Loucy (cell line): ENCODE measurements at regions not wholly inside any gene's neighbourhood (a gene's known extent, or its start where the extent isn't known, plus 50 kb on each side); places are given as distances from the start of the nearest gene placed in this dataset.

Experiments used
- H2AFZ ChIP-seq: fragments of 200-600 bp; sonication (generic); 2 replicates; pipeline ENCODE4 v1.6.0; 2016; ENCODE audit warnings: antibody characterized with exemption, mild to moderate bottlenecking, low read length, moderate library complexity
- H3F3A ChIP-seq: fragments of 200-600 bp; 2 replicates; pipeline ENCODE4 v1.6.0; 2016; ENCODE audit warnings: antibody characterized with exemption, low read depth, mild to moderate bottlenecking
- H3K27me3 ChIP-seq: fragments of 200-600 bp; sonication (generic); 2 replicates; pipeline ENCODE4 v1.6.1; 2014; ENCODE audit warnings: low read length, mild to moderate bottlenecking; ENCODE audit not compliant: insufficient read depth, poor library complexity, severe bottlenecking
- H3K36me3 ChIP-seq: fragments of 200-600 bp; sonication (generic); 2 replicates; pipeline ENCODE4 v1.6.1; 2016; ENCODE audit warnings: low read length; ENCODE audit not compliant: insufficient read depth
- H3K4me1 ChIP-seq: fragments of 200-600 bp; sonication (generic); 2 replicates; pipeline ENCODE4 v1.5.1; 2014; ENCODE audit warnings: low read length, mild to moderate bottlenecking; ENCODE audit not compliant: insufficient read depth, poor library complexity, severe bottlenecking
- H3K4me2 ChIP-seq: fragments of 200-600 bp; sonication (generic); 2 replicates; pipeline ENCODE4 v1.6.0; 2014; ENCODE audit warnings: antibody characterized with exemption, low read length, low read depth, mild to moderate bottlenecking; ENCODE audit not compliant: poor library complexity, severe bottlenecking
- H3K4me3 ChIP-seq: fragments of 200-600 bp; sonication (generic); 2 replicates; pipeline ENCODE4 v1.5.1; 2014; ENCODE audit warnings: low read length, mild to moderate bottlenecking, mixed read lengths; ENCODE audit not compliant: poor library complexity, severe bottlenecking
- H3K79me2 ChIP-seq: fragments of 200-600 bp; sonication (generic); 2 replicates; pipeline ENCODE4 v1.6.1; 2014; ENCODE audit warnings: low read length; ENCODE audit not compliant: insufficient read depth
- H3K9ac ChIP-seq: fragments of 200-600 bp; sonication (generic); 2 replicates; pipeline ENCODE4 v1.6.0; 2014; ENCODE audit warnings: mild to moderate bottlenecking, low read depth, low read length, moderate library complexity; ENCODE audit not compliant: poor library complexity, severe bottlenecking
- H3K9me2 ChIP-seq: fragments of 200-600 bp; sonication (generic); replicated peaks from 2 replicates; pipeline ENCODE4 v1.6.1; 2016; ENCODE audit warnings: low read depth, low read length, mixed read lengths
- H3K9me3 ChIP-seq: fragments of 200-600 bp; sonication (generic); 2 replicates; pipeline ENCODE4 v1.6.1; 2014; ENCODE audit warnings: mild to moderate bottlenecking, antibody characterized with exemption, low read length, low read depth; ENCODE audit not compliant: insufficient read depth
- H4K20me1 ChIP-seq: fragments of 200-600 bp; sonication (generic); 2 replicates; pipeline ENCODE4 v1.6.0; 2014; ENCODE audit warnings: antibody characterized with exemption, low read length, mild to moderate bottlenecking; ENCODE audit not compliant: insufficient read depth, poor library complexity, severe bottlenecking
- CTCF ChIP-seq: fragments of 200-600 bp; sonication (generic); conservative IDR thresholded peaks from 2 replicates; pipeline ENCODE4 v1.5.1; 2014; ENCODE audit warnings: mild to moderate bottlenecking, antibody characterized with exemption, low read length
- EZH2phosphoT487 ChIP-seq: fragments of 200-600 bp; IDR thresholded peaks from 2 replicates; pipeline ENCODE4 v1.6.1; 2018; ENCODE audit warnings: antibody characterized with exemption, mild to moderate bottlenecking, moderate library complexity, borderline replicate concordance

DNA sequence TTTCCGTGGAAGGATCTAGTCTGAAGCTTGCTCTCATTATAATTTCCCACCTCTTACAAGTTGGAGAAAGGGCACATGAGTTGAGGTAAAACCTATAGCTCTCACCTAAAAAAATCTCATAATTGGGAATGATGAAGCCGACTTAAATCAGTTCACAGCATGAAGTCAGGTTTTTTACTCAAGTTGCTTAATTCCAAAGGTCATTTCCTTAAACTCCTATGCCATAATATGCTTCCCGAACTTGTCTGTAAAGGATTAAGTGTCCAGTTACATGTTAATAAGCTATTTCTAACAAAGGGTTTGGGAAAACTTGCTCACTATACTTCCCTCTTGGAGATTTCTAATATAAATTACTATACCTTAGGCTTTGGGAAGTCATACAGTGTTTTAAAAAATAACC, 481.2 kb downstream of the NUP35 start:
- Histone ChIP-seq H3K27me3 (no peaks in the 10 kb centered on the region), H3K4me1 (no peaks in the 10 kb centered on the region), H3K9me2 (no peaks in the 10 kb centered on the region), H4K20me1 (no peaks in the 10 kb centered on the region), H3F3A (no peaks in the 10 kb centered on the region), H2AFZ (no peak overlapping the region), H3K9ac (no peak overlapping the region), H3K4me2 (no peak overlapping the region), H3K79me2 (no peaks in the 10 kb centered on the region), H3K36me3 (no peaks in the 10 kb centered on the region), H3K9me3 (no peaks in the 10 kb centered on the region), H3K4me3 (no peak overlapping the region)
- no peak for TF ChIP-seq CTCF
- TF ChIP-seq EZH2phosphoT487: no peak

- no peaks in the 10 kb centered on the region for H3K27me3 ChIP-seq
- H3K9me2 ChIP-seq: no peaks in the 10 kb centered on the region
- H3F3A ChIP-seq: no peaks in the 10 kb centered on the region
- TF ChIP-seq CTCF: no peak
- no peak for TF ChIP-seq EZH2phosphoT487
- no peak overlapping the region for H2AFZ ChIP-seq
- no peaks in the 10 kb centered on the region for H4K20me1 ChIP-seq
- H3K79me2 ChIP-seq: no peaks in the 10 kb centered on the region
- H3K9me3 ChIP-seq: no peaks in the 10 kb centered on the region
- H3K4me1 ChIP-seq: no peaks in the 10 kb centered on the region
- no peaks in the 10 kb centered on the region for H3K36me3 ChIP-seq
- no peak overlapping the region for H3K9ac ChIP-seq
- H3K4me2 ChIP-seq: no peak overlapping the region
- no peak overlapping the region for H3K4me3 ChIP-seq
These were observed 481.9 kb downstream of the NUP35 start for GRCh38 chr2:183606022-183606717.

GRCh38 chr2:183606718-183607085, 482.5 kb downstream of the NUP35 start:
- H3K79me2 ChIP-seq: no peaks in the 10 kb centered on the region
- no peaks in the 10 kb centered on the region for H3K4me1 ChIP-seq
- no peaks in the 10 kb centered on the region for H3K36me3 ChIP-seq
- no peaks in the 10 kb centered on the region for H3K9me2 ChIP-seq
- H3K9me3 ChIP-seq: no peaks in the 10 kb centered on the region
- no peak overlapping the region for H2AFZ ChIP-seq
- no peaks in the 10 kb centered on the region for H3F3A ChIP-seq
- H3K4me2 ChIP-seq: no peak overlapping the region
- no peak overlapping the region for H3K4me3 ChIP-seq
- no peak overlapping the region for H3K9ac ChIP-seq
- no peaks in the 10 kb centered on the region for H4K20me1 ChIP-seq
- no peak for TF ChIP-seq EZH2phosphoT487
- H3K27me3 ChIP-seq: no peaks in the 10 kb centered on the region

DNA sequence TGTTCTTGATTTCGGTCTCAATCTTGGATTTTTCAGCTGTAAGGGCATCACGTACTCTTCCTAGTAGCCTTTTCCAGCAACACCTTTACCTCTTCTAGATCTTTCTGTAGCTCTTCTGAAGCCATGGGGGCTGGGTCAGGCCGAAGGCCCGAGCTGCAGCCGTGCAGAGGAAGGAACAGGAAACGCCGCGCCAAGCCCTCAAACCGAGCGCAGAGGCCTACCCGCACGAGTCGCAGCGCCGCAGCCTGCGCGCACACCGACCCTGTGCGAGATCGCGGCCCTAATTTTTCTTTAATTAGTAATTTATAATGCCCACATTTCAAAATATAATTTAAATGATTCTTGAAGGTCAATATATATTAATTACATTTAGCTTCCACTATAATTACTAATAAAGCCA, 483.8 kb downstream of the NUP35 start:
- Histone ChIP-seq H4K20me1 (no peaks in the 10 kb centered on the region), H3K79me2 (no peaks in the 10 kb centered on the region), H3K9me2 (no peaks in the 10 kb centered on the region), H3F3A (no peaks in the 10 kb centered on the region), H3K36me3 (no peaks in the 10 kb centered on the region), H3K4me3 (no peak overlapping the region), H3K9ac (no peak overlapping the region), H3K4me1 (no peaks in the 10 kb centered on the region), H2AFZ (no peak overlapping the region), H3K9me3 (no peaks in the 10 kb centered on the region), H3K4me2 (no peak overlapping the region), H3K27me3 (no peaks in the 10 kb centered on the region)
- no peak for TF ChIP-seq CTCF
- no peak for TF ChIP-seq EZH2phosphoT487
